BLaER1 (cell line): ENCODE measurements at regions not wholly inside any gene's neighbourhood (a gene's known extent, or its start where the extent isn't known, plus 50 kb on each side); places are given as distances from the start of the nearest gene placed in this dataset.
A peak's percentile ranks its signal among the peaks of the same experiment; 100 is the strongest.

Experiments used
- H3K27ac ChIP-seq: shearing (Covaris generic); formaldehyde crosslinking; 2 replicates; pipeline ENCODE4 v1.8.1; 2022
- H3K27me3 ChIP-seq: shearing (Covaris generic); formaldehyde crosslinking; 2 replicates; pipeline ENCODE4 v1.8.1; 2022
- H3K36me3 ChIP-seq: shearing (Covaris generic); formaldehyde crosslinking; 2 replicates; pipeline ENCODE4 v1.8.1; 2022
- H3K4me1 ChIP-seq: shearing (Covaris generic); formaldehyde crosslinking; 2 replicates; pipeline ENCODE4 v1.8.1; 2022
- H3K4me2 ChIP-seq: shearing (Covaris generic); formaldehyde crosslinking; 2 replicates; pipeline ENCODE4 v1.8.1; 2022
- H3K4me3 ChIP-seq: shearing (Covaris generic); formaldehyde crosslinking; 2 replicates; pipeline ENCODE4 v1.8.1; 2022
- H3K9ac ChIP-seq: shearing (Covaris generic); formaldehyde crosslinking; 2 replicates; pipeline ENCODE4 v1.8.1; 2022
- H3K9me3 ChIP-seq: shearing (Covaris generic); formaldehyde crosslinking; 2 replicates; pipeline ENCODE4 v1.8.1; 2022
- H4K20me1 ChIP-seq: shearing (Covaris generic); formaldehyde crosslinking; 2 replicates; pipeline ENCODE4 v1.8.1; 2022
- Cebpa-rat ChIP-seq: shearing (Covaris generic); IDR thresholded peaks from 2 replicates; pipeline ENCODE4 v1.8.1; 2022

DNA sequence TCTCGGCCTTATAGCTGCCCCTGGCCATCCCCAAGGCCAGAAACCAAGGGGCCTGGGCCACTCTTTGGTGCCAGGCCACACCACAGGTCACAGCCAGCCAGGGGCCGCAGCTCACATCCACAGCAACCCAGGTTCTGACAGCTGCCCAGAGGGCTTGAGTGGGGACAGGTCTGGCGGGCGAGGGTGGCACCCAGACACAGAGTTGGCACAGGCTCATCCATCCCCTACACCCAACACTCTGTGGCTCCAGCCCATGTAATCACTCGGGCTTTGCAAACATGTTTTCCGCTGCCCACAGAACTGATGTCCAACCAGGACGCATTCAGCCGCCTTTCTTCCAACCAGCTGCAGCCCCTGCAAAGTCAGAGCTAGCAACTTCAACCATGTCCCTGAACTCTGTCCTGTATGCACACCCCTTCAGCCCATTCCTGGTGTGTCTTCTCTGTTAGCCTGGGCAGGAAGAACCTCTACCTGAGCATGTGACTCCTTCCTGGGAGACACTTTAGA lies 57.7 kb upstream of the PPP2R2D start:
- Histone ChIP-seq H3K4me2 (no peak overlapping the region), H4K20me1 (no peaks in the 10 kb centered on the region), H3K9me3 (no peaks in the 10 kb centered on the region), H3K36me3 (no peaks in the 10 kb centered on the region), H3K27me3 (no peaks in the 10 kb centered on the region), H3K4me1 (peaks cover 33% of the 10 kb centered on the region), H3K9ac (no peak overlapping the region), H3K27ac (no peak overlapping the region), H3K4me3 (no peak overlapping the region)
- no peak for TF ChIP-seq Cebpa-rat

- peaks cover 39% of the 10 kb centered on the region for H3K4me1 ChIP-seq
- no peaks in the 10 kb centered on the region for H3K36me3 ChIP-seq
- no peak overlapping the region for H3K4me2 ChIP-seq
- no peaks in the 10 kb centered on the region for H3K9me3 ChIP-seq
- no peak for TF ChIP-seq Cebpa-rat
- H3K27ac ChIP-seq: no peak overlapping the region
- H3K27me3 ChIP-seq: no peaks in the 10 kb centered on the region
- no peak overlapping the region for H3K4me3 ChIP-seq
- H4K20me1 ChIP-seq: no peaks in the 10 kb centered on the region
- no peak overlapping the region for H3K9ac ChIP-seq
These were observed 56.9 kb upstream of the PPP2R2D start for GRCh38 chr10:131843881-131844284.

DNA sequence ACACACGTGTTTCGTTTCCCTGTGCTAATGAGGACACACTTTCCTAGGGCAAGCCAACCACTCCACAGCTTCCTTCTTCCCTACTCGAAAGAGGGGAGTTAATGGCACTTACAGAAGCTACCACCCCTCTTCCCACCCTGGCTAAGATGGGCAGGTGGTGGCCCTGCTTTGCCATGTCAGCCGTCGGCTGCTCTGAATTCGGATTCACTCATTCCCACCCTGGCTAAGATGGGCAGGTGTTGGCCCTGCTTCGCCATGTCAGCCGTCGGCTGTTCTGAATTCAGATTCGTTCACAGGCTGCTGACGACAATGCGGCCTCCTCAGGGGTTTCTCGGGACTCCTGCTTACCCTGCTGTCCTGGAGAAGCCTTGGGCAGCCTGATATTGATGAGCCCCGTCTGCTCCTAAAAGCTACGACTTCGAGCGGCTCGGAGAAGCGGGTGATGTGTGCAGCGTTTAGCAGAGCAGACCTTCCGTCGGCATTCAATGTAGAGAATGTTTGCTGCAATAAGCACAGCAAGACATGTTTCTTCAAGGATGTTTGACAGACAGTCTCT lies 56.2 kb upstream of the PPP2R2D start:
- Histone ChIP-seq H3K4me2 (no peak overlapping the region), H3K9me3 (no peaks in the 10 kb centered on the region), H3K4me3 (no peak overlapping the region), H3K36me3 (no peaks in the 10 kb centered on the region), H3K27ac (no peak overlapping the region), H3K4me1 (peaks cover 39% of the 10 kb centered on the region), H3K9ac (no peak overlapping the region), H4K20me1 (no peaks in the 10 kb centered on the region), H3K27me3 (no peaks in the 10 kb centered on the region)
- TF ChIP-seq Cebpa-rat: no peak

DNA sequence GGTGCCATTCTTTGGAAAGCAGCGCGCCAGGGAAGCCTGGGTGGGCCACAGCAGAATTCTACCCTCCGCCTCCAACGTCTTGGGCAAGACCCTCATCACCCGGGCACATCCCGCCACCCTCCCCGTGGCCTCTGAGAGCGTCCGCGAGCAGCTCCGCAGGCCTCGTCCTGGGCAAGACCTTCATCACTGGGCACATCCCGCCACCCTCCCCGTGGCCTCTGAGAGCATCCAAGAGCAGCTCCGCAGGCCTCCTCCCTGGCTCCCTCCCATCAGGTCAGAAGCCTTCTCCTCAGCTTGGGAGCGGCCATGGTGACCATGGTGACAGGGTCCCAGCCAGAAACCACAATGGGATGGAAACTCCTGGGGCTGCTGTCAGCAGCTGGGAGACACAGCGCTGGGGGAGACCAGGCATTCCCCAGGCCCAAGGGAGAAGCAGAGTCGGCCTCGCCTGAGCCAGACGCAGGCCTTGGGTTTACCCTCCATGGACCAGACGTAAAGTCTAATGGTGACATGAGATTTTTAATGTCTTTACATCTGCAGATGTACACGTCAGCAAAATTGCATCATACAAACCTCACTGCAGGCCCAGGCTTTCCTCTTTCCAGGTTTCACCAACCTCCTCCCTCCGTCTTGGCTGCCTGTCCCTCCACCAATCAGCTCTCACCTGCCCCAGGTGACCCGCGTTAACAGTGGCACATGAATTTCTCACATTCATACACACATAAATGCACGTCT lies 55.1 kb upstream of the PPP2R2D start:
- TF ChIP-seq Cebpa-rat: no peak
- no peak overlapping the region for H3K27ac ChIP-seq
- peaks cover 36% of the 10 kb centered on the region for H3K4me1 ChIP-seq
- no peaks in the 10 kb centered on the region for H3K9me3 ChIP-seq
- no peaks in the 10 kb centered on the region for H4K20me1 ChIP-seq
- no peaks in the 10 kb centered on the region for H3K27me3 ChIP-seq
- H3K4me2 ChIP-seq: peak overlapping the region; percentile 34
- H3K36me3 ChIP-seq: no peaks in the 10 kb centered on the region
- no peak overlapping the region for H3K4me3 ChIP-seq
- H3K9ac ChIP-seq: no peak overlapping the region

- Histone ChIP-seq H3K36me3 (no peaks in the 10 kb centered on the region), H3K4me2 (peak overlapping the region; percentile 34), H3K9me3 (no peaks in the 10 kb centered on the region), H3K4me3 (no peak overlapping the region), H3K4me1 (peaks cover 28% of the 10 kb centered on the region), H3K27ac (0 out of 2 replicates have a peak overlapping the region, but pooled peaks have one; percentile 22), H4K20me1 (no peaks in the 10 kb centered on the region), H3K27me3 (no peaks in the 10 kb centered on the region), H3K9ac (no peak overlapping the region)
- TF ChIP-seq Cebpa-rat: no peak
These were observed 54.3 kb upstream of the PPP2R2D start for GRCh38 chr10:131846240-131847101.

DNA sequence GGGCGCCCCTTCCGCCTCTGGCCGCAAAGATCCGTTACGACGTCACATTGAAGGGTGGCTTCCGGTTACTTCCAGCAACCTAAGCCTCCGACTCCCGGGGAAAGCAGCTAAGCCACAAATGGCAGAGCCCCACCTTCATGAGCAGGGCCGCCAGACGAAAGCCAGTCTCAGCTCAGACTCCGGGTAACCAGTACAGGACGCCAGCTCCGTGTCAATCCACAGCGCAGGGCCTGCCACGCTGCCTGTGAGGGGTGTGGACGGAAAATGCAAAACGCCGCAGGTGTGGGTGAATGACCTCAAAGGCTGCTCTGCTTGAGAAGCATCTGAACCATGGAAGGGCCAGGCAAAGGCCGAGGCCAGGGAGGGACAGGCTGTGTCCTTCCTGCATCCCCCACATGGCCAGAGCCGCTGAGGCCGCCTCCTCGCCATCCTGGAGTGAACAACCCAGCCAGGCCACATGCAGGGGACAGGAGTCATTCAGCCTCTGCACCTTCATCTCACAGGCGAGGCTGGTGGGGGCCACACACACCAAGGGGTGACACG lies 53.5 kb upstream of the PPP2R2D start:
- H3K27ac ChIP-seq: no peak overlapping the region
- TF ChIP-seq Cebpa-rat: no peak
- no peaks in the 10 kb centered on the region for H4K20me1 ChIP-seq
- no peak overlapping the region for H3K4me2 ChIP-seq
- H3K9ac ChIP-seq: no peak overlapping the region
- H3K36me3 ChIP-seq: no peaks in the 10 kb centered on the region
- H3K9me3 ChIP-seq: no peaks in the 10 kb centered on the region
- H3K4me3 ChIP-seq: no peak overlapping the region
- peaks cover 21% of the 10 kb centered on the region for H3K4me1 ChIP-seq
- no peaks in the 10 kb centered on the region for H3K27me3 ChIP-seq

DNA sequence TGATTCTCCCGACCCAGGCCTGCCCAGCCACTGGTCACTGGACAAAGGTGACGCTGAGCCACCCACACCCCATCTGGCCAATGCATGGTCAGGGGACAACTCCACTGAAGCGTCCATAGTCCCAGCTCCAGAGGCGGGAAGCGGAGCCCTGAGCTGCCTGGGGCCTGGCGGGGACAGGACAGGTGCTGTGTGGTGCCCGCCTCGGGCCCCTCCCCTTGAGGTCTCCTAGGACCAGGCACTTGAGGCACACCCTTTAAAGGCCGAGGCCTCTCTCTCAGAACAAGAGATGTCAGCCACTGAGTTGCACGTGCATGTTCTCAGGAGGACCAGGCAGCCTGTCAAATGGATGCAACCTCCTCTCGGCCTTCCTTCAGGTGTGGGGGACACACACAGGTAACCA lies 52.5 kb upstream of the PPP2R2D start:
- H3K4me1 ChIP-seq: peaks cover 21% of the 10 kb centered on the region
- no peaks in the 10 kb centered on the region for H4K20me1 ChIP-seq
- no peak overlapping the region for H3K27ac ChIP-seq
- H3K36me3 ChIP-seq: no peaks in the 10 kb centered on the region
- no peaks in the 10 kb centered on the region for H3K9me3 ChIP-seq
- no peaks in the 10 kb centered on the region for H3K27me3 ChIP-seq
- no peak overlapping the region for H3K9ac ChIP-seq
- no peak for TF ChIP-seq Cebpa-rat
- H3K4me3 ChIP-seq: no peak overlapping the region
- no peak overlapping the region for H3K4me2 ChIP-seq

- Histone ChIP-seq H3K27ac (no peak overlapping the region), H3K36me3 (no peaks in the 10 kb centered on the region), H3K4me1 (peaks cover 21% of the 10 kb centered on the region), H3K9ac (no peak overlapping the region), H3K9me3 (no peaks in the 10 kb centered on the region), H3K27me3 (no peaks in the 10 kb centered on the region), H3K4me2 (no peak overlapping the region), H4K20me1 (no peaks in the 10 kb centered on the region), H3K4me3 (no peak overlapping the region)
- TF ChIP-seq Cebpa-rat: no peak
These were observed 51.8 kb upstream of the PPP2R2D start for GRCh38 chr10:131848741-131849590.
